HG03571 (cell line): ENCODE measurements at regions not wholly inside any gene's neighbourhood (a gene's known extent, or its start where the extent isn't known, plus 50 kb on each side); places are given as distances from the start of the nearest gene placed in this dataset.

Experiments used
- ATAC-seq: cut with Tn5 transposase; IDR thresholded peaks from one replicate; pipeline ENCODE4 v1.9.1; 2021; ENCODE audit not compliant: unreplicated experiment

- no peak for ATAC-seq
These were observed 321.6 kb downstream of the STIM2 start for GRCh38 chr4:27182211-27182610.

- no peak for ATAC-seq
These were observed 324.0 kb downstream of the STIM2 start for GRCh38 chr4:27184508-27185155.

- no peak for ATAC-seq
These were observed 326.1 kb downstream of the STIM2 start for GRCh38 chr4:27186710-27187109.

GRCh38 chr4:27187786-27188185, 327.1 kb downstream of the STIM2 start:
- no peak for ATAC-seq

- ATAC-seq: no peak
These were observed 329.0 kb downstream of the STIM2 start for GRCh38 chr4:27189683-27190082.

- no peak for ATAC-seq
These were observed 331.0 kb downstream of the STIM2 start for GRCh38 chr4:27191592-27191991.

GRCh38 chr4:27194599-27195176, 334.0 kb downstream of the STIM2 start:
- no peak for ATAC-seq

- no peak for ATAC-seq
These were observed 337.6 kb downstream of the STIM2 start for GRCh38 chr4:27198246-27198645.

- ATAC-seq: no peak
These were observed 338.3 kb downstream of the STIM2 start for GRCh38 chr4:27198971-27199370.

- ATAC-seq: no peak
These were observed 345.4 kb downstream of the STIM2 start for GRCh38 chr4:27206009-27206408.

GRCh38 chr4:27210956-27211355, 350.3 kb downstream of the STIM2 start:
- no peak for ATAC-seq

GRCh38 chr4:27214010-27214409, 353.4 kb downstream of the STIM2 start:
- no peak for ATAC-seq

GRCh38 chr4:27215220-27215826, 354.7 kb downstream of the STIM2 start:
- no peak for ATAC-seq

- no peak for ATAC-seq
These were observed 356.7 kb downstream of the STIM2 start for GRCh38 chr4:27217261-27217769.

- no peak for ATAC-seq
These were observed 357.4 kb downstream of the STIM2 start for GRCh38 chr4:27218013-27218412.

GRCh38 chr4:27223326-27223725, 362.7 kb downstream of the STIM2 start:
- no peak for ATAC-seq

GRCh38 chr4:27233531-27233930, 372.9 kb downstream of the STIM2 start:
- ATAC-seq: no peak

- ATAC-seq: no peak
These were observed 373.8 kb downstream of the STIM2 start for GRCh38 chr4:27234306-27234899.

- ATAC-seq: no peak
These were observed 379.0 kb downstream of the STIM2 start for GRCh38 chr4:27239641-27240040.

GRCh38 chr4:27242217-27242616, 381.6 kb downstream of the STIM2 start:
- ATAC-seq: no peak

- no peak for ATAC-seq
These were observed 384.6 kb downstream of the STIM2 start for GRCh38 chr4:27245216-27245615.

- ATAC-seq: no peak
These were observed 388.2 kb downstream of the STIM2 start for GRCh38 chr4:27248829-27249228.
